ENCODE measurements at regions not wholly inside any gene's neighbourhood (a gene's known extent, or its start where the extent isn't known, plus 50 kb on each side); places are given as distances from the start of the nearest gene placed in this dataset.

GRCh38 chr18:45384137-45384961 lies 230.9 kb upstream of the SLC14A2 start:
- H3K4me3 ChIP-seq (replicated peaks; ENCODE audit: low read depth, low read length) = no peak overlapping the region
- peak; percentile 31 for DNase-seq (ENCODE audit: extremely low read depth, low read depth)
- TF ChIP-seq, protein P1, sequence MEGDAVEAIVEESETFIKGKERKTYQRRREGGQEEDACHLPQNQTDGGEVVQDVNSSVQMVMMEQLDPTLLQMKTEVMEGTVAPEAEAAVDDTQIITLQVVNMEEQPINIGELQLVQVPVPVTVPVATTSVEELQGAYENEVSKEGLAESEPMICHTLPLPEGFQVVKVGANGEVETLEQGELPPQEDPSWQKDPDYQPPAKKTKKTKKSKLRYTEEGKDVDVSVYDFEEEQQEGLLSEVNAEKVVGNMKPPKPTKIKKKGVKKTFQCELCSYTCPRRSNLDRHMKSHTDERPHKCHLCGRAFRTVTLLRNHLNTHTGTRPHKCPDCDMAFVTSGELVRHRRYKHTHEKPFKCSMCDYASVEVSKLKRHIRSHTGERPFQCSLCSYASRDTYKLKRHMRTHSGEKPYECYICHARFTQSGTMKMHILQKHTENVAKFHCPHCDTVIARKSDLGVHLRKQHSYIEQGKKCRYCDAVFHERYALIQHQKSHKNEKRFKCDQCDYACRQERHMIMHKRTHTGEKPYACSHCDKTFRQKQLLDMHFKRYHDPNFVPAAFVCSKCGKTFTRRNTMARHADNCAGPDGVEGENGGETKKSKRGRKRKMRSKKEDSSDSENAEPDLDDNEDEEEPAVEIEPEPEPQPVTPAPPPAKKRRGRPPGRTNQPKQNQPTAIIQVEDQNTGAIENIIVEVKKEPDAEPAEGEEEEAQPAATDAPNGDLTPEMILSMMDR (IDR thresholded peaks at IDR 0.05; ENCODE audit: low read depth, low read length, missing control alignments) = peak; percentile 61

- H3K4me3 ChIP-seq (replicated peaks; ENCODE audit: low read depth, low read length) = no peak overlapping the region
- TF ChIP-seq, protein P1 (IDR thresholded peaks at IDR 0.05; ENCODE audit: low read depth, low read length, missing control alignments) = no peak
- DNase-seq (ENCODE audit: extremely low read depth, low read depth) = no peak
Observed at GRCh38 chr18:45384962-45385315, 230.3 kb upstream of the SLC14A2 start.

- TF ChIP-seq, protein P1 (IDR thresholded peaks at IDR 0.05; ENCODE audit: low read depth, low read length, missing control alignments) = peak; percentile 60
- no peak overlapping the region for H3K4me3 ChIP-seq (replicated peaks; ENCODE audit: low read depth, low read length)
- no peak for DNase-seq (ENCODE audit: extremely low read depth, low read depth)
Observed at GRCh38 chr18:45386041-45386655, 229.1 kb upstream of the SLC14A2 start.

DNA sequence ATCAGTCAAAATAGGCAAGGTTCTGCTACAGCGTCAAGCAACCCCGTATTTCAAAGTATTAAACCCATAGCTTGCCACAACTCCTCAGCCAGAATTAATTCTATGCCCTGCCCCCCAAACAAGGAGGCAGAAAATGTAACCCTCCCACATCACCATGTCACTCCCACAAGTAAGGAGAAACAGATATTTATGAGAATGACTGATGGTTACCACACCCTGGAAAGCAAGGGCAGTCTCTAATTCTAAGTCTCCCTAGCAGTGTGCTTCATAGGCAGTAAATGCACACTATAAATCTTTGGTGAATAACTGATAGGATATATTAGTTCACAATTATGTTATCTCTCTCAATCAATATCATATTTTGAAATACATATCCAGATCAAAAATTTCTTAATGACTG lies 228.0 kb upstream of the SLC14A2 start:
- DNase-seq (ENCODE audit: extremely low read depth, low read depth) = no peak
- TF ChIP-seq, protein P1 (IDR thresholded peaks at IDR 0.05; ENCODE audit: low read depth, low read length, missing control alignments) = no peak
- H3K4me3 ChIP-seq (replicated peaks; ENCODE audit: low read depth, low read length) = no peak overlapping the region

DNA sequence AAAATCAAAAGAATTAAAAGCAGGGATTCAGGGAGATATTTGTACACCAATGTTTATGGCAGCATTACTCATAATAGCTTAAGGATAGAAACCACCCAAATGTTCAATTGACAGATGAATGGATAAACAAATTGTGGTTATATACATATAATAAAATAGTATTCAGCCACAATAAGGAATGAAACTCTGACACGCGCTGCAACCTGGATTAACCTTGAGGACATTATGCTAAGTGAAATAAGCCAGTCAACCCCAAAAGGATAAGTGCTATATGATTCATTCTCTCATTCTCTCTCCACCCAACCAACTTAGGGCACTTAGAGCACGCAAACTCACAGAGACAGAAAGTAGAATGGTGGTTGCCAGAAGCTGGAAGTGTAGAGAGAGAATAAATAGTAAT lies 216.8 kb upstream of the SLC14A2 start:
- TF ChIP-seq, protein P1 (IDR thresholded peaks at IDR 0.05; ENCODE audit: low read depth, low read length, missing control alignments) = no peak
- no peak for DNase-seq (ENCODE audit: extremely low read depth, low read depth)
- H3K4me3 ChIP-seq (replicated peaks; ENCODE audit: low read depth, low read length) = no peak overlapping the region

- TF ChIP-seq, protein P1 (IDR thresholded peaks at IDR 0.05; ENCODE audit: low read depth, low read length, missing control alignments) = no peak
- no peak for DNase-seq (ENCODE audit: extremely low read depth, low read depth)
- no peak overlapping the region for H3K4me3 ChIP-seq (replicated peaks; ENCODE audit: low read depth, low read length)
Observed at GRCh38 chr18:45399146-45399545, 216.1 kb upstream of the SLC14A2 start.
